HFFc6 (cell line): ENCODE measurements at regions not wholly inside any gene's neighbourhood (a gene's known extent, or its start where the extent isn't known, plus 50 kb on each side); places are given as distances from the start of the nearest gene placed in this dataset.
"Not testable (repeated sequence)": the region's sequence is repeated elsewhere in the genome, so short reads cannot be mapped to it uniquely, and the experiment has no call there.

Source experiments
- DNase-seq: peaks from one replicate; pipeline ENCODE4 v3.0.0-alpha.2; 2018
- H3K27ac Mint-ChIP-seq: 2 replicates; pipeline ENCODE4 v1.8.0; 2020; ENCODE audit warnings: mild to moderate bottlenecking, mixed read lengths
- H3K27me3 Mint-ChIP-seq: 2 replicates; pipeline ENCODE4 v1.8.0; 2021; ENCODE audit warnings: mild to moderate bottlenecking, moderate library complexity, mixed read lengths; ENCODE audit not compliant: insufficient read depth
- H3K36me3 Mint-ChIP-seq: 2 replicates; pipeline ENCODE4 v1.8.0; 2021; ENCODE audit warnings: low read depth, mixed read lengths
- H3K4me1 Mint-ChIP-seq: 2 replicates; pipeline ENCODE4 v1.8.0; 2020; ENCODE audit warnings: low read depth, mixed read lengths
- H3K4me3 Mint-ChIP-seq: 2 replicates; pipeline ENCODE4 v1.8.0; 2020; ENCODE audit warnings: mild to moderate bottlenecking, moderate library complexity, mixed read lengths
- H3K9me3 Mint-ChIP-seq: 2 replicates; pipeline ENCODE4 v1.8.0; 2020; ENCODE audit warnings: mild to moderate bottlenecking, mixed read lengths
- TF ChIP-seq, protein P1 (sequence below): fragments of 200-600 bp; sonication (generic); IDR thresholded peaks from 2 replicates; pipeline ENCODE4 v1.5.0; 2021; ENCODE audit warnings: antibody characterized with exemption, mild to moderate bottlenecking

DNA sequence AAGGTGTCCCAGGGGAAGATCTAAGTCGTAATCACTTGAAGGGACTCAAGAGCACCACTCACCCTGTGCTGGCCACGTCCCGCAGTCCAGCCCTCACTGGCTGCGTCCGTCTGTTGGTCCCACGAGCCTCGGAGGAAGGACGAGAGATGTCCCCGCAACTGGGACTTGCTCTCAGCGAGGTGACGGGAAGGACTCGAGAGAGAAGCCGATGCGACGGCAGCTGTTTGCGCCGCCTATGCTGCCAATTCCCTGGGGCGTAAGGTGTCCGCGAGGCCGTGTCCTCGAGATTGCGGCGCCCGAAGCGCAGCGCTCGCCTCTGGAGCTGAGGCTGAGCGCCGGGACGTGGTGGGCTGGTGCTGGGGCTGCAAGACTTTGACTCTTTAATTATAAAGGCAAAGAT is 100.6 kb upstream of the SEMA3E start:
- no peaks in the 10 kb centered on the region for H3K27me3 Mint-ChIP-seq
- TF ChIP-seq, protein P1, sequence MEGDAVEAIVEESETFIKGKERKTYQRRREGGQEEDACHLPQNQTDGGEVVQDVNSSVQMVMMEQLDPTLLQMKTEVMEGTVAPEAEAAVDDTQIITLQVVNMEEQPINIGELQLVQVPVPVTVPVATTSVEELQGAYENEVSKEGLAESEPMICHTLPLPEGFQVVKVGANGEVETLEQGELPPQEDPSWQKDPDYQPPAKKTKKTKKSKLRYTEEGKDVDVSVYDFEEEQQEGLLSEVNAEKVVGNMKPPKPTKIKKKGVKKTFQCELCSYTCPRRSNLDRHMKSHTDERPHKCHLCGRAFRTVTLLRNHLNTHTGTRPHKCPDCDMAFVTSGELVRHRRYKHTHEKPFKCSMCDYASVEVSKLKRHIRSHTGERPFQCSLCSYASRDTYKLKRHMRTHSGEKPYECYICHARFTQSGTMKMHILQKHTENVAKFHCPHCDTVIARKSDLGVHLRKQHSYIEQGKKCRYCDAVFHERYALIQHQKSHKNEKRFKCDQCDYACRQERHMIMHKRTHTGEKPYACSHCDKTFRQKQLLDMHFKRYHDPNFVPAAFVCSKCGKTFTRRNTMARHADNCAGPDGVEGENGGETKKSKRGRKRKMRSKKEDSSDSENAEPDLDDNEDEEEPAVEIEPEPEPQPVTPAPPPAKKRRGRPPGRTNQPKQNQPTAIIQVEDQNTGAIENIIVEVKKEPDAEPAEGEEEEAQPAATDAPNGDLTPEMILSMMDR, result no peak

DNA sequence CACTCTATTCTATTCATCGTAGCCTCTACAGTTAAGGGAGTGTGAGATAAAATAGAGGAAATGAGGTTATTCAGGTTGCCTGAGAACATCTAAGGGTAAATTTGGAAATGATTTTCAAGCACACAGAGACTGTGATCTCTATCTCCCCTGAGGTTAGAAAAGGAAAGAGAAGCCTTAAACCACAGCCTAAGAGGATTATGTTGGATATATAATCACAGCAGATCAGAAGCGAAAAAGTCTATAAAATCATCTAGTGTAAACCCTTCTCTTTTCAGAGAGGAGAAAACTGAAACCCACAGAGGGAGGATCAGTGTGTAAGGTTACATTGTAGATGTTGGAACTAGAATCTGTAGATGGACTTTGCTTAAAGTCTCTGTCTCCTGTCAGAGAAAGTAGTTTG is 90.6 kb upstream of the SEMA3E start:
- no peak for DNase-seq
- TF ChIP-seq, protein P1, result no peak
- Mint-ChIP-seq H3K4me3 (no peak overlapping the region), H3K36me3 (no peaks in the 10 kb centered on the region), H3K4me1 (no peaks in the 10 kb centered on the region), H3K9me3 (peaks cover 4% of the 10 kb centered on the region; the same call in 1 of the 2 replicates), H3K27ac (no peak overlapping the region), H3K27me3 (no peaks in the 10 kb centered on the region; the same call in 1 of the 2 replicates)

More for the DNA sequence above, 100.6 kb upstream of the SEMA3E start:
- peaks cover 5% of the 10 kb centered on the region; the same call in 1 of the 2 replicates for H3K36me3 Mint-ChIP-seq
- H3K9me3 Mint-ChIP-seq, result peaks cover 20% of the 10 kb centered on the region
- H3K27ac Mint-ChIP-seq, result no peak overlapping the region
- H3K4me3 Mint-ChIP-seq, result no peak overlapping the region
- no peaks in the 10 kb centered on the region for H3K4me1 Mint-ChIP-seq
- DNase-seq, result no peak

DNA sequence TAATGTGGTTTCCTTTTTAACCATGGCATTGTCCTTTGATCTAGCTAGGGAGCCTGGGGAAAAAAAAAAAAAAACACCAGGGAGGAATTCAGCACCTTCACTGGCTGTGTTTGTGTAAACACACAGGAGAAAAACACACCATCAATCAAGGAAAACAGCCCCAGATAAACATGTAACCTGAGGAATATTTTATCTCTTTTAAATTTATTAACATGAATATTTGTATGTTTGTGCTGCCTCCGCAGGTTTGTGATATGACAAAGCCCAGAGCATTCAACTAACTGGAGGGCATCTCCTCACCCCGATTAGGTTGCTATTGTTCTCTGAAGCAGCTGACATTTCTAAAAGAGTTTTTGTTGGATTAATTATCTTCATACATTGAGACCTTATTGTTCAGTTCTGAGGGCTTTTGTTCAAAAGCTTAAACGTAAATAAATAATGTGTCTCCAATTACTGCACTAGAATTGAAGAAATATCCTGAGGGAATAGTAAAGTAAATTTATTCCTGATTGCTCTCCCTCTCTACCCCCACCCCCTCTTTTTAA is 89.4 kb upstream of the SEMA3E start:
- no peak for DNase-seq
- no peaks in the 10 kb centered on the region; the same call in 1 of the 2 replicates for H3K27me3 Mint-ChIP-seq

DNA sequence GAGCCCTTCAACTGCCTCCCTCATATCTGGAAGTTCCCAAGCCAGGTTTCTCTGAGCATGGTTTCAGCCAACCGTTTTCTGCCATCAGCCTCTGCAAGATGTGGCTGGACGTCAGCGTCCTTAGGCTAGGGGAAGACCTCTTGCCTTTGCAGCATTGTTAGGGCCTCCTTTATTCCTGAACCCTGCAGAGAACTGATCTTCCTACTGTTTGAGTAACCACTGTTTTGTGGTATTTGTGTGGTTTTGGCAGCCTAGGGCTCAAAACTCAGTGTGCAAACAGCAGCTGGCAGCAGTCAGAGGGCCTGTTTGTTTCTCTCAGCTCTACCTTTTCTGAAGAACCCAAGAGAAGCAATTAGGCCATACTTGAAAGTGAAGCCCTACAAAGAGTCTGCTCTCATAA is 83.4 kb upstream of the SEMA3E start:
- DNase-seq, result no peak
- H3K4me3 Mint-ChIP-seq, result no peak overlapping the region

More for the DNA sequence above, 89.4 kb upstream of the SEMA3E start:
- Mint-ChIP-seq H3K27ac (no peak overlapping the region), H3K4me1 (no peaks in the 10 kb centered on the region), H3K9me3 (peaks cover 2% of the 10 kb centered on the region; the same call in 1 of the 2 replicates), H3K36me3 (no peaks in the 10 kb centered on the region), H3K4me3 (no peak overlapping the region)
- TF ChIP-seq, protein P1, result no peak

DNA sequence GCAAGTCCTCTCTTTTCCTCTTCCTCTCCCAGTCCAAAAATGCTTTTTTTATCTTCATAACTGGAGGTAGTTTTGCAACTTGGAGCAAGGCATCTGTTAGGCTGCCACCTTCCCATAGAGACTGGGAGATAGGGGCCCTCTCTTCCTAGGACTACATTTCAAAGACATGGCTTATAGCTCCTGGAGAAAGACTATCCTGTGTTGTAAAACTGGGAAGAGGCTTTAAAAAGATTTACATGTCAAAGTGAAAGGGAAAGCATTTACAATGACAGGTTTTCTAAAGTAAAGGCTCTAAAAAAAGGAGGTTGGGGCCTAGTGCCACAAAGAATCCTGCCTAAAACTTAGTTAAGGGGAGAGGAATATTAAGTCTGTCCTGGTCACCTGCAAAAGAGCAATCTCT is 82.2 kb upstream of the SEMA3E start:
- DNase-seq, result no peak
- H3K9me3 Mint-ChIP-seq, result peaks cover 7% of the 10 kb centered on the region
- H3K36me3 Mint-ChIP-seq, result no peaks in the 10 kb centered on the region; the same call in 1 of the 2 replicates
- H3K27ac Mint-ChIP-seq, result no peak overlapping the region
- H3K4me3 Mint-ChIP-seq, result no peak overlapping the region
- no peaks in the 10 kb centered on the region for H3K4me1 Mint-ChIP-seq
- peaks cover 1% of the 10 kb centered on the region; the same call in 1 of the 2 replicates for H3K27me3 Mint-ChIP-seq
- TF ChIP-seq, protein P1, result no peak

More for the DNA sequence above, 83.4 kb upstream of the SEMA3E start:
- peaks cover 1% of the 10 kb centered on the region; the same call in 1 of the 2 replicates for H3K27me3 Mint-ChIP-seq
- TF ChIP-seq, protein P1, result no peak
- H3K4me1 Mint-ChIP-seq, result no peaks in the 10 kb centered on the region
- H3K27ac Mint-ChIP-seq, result no peak overlapping the region
- peaks cover 7% of the 10 kb centered on the region for H3K9me3 Mint-ChIP-seq
- H3K36me3 Mint-ChIP-seq, result no peaks in the 10 kb centered on the region; the same call in 1 of the 2 replicates

DNA sequence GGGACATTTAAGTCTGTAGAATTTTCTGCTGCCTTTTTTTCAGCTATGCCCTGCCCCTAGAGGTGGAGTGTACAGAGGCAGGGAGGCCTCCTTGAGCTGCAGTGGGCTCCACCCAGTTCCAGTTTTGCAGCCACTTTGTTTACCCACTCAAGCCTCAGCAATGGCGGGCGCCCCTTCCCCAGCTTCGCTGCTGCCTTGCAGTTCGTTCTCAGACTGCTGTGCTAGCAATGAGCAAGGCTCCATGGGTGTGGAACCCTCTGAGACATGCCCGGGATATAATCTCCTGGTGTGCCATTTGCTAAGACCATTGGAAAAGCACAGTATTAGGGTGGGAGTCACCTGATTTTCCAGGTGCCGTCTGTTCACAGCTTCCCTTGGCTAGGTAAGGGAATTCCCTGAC is 68.0 kb upstream of the SEMA3E start:
- not testable (repeated sequence) for H3K36me3 Mint-ChIP-seq, H3K4me3 Mint-ChIP-seq, H3K27ac Mint-ChIP-seq, H3K4me1 Mint-ChIP-seq, DNase-seq, H3K27me3 Mint-ChIP-seq
- peaks cover 23% of the 10 kb centered on the region for H3K9me3 Mint-ChIP-seq
